NCI-H2029 (cell line): ENCODE measurements at regions not wholly inside any gene's neighbourhood (a gene's known extent, or its start where the extent isn't known, plus 50 kb on each side); places are given as distances from the start of the nearest gene placed in this dataset.

Source experiments
- DNase-seq: peaks from one replicate; lab custom pipeline; 2025; lab: John Stamatoyannopoulos, UW

DNA sequence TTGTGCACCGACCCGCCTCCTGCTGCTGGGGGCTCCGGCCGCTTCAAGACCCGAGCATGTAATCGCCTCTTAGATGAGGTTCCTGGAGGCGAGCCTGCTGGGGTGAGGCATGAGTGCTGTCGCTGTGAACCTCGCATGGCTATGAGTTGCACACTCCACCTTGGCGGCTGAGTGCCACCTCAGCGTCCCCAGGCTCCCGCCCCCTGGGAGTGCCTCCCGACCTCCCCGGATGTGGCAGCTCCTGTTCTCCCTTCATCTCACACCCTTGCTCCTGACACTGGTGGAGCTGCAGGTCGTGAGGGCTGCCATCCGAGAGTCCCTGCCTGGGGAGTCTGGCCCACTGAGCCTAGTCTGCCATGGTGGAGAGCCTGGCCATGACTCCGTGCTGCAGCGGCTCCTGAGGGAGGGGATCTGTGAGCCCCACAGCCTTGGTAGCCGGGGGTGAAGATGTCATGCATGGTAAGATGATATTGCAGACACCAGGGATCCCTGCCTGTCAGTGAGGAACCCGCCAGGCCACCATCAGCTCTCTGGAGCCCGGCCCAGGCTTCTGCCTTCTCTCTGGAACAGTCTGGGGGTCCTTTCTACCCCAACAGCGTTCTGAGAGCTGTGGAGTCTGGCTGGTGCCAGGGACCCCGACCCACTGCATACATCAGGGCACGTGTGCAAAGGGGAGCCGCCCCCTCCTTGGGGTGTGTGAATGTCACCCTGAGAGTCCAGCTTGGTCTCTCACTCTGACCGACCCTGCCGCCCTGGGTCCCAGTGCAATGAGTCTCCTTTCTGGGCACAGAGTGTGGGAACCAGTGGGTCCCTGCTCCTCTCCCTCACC lies 61.6 kb upstream of the HS6ST1 start:
- DNase-seq, result no peak

GRCh38 chr2:128380961-128381938 lies 62.6 kb upstream of the HS6ST1 start:
- DNase-seq, result peak; percentile 12

DNA sequence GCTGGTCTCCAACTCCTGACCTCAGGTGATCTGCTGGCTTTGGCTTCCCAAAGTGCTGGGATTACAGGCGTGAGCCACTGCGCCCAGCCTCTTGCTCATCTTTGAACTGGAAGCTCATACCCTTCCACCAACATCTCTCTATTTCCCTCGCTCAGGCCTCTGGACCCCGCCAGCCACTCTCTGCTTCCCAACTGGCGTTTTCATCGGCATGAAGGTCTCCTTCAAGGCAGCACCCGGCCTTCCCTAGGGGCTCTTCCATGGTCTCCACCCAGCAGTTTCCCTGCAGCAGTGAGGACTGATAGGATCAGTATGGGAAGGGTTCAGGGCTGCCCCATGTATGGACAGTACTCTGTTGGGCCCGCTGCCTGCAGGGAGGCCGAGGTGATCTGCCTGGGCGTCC lies 65.8 kb upstream of the HS6ST1 start:
- no peak for DNase-seq

GRCh38 chr2:128384956-128385355 lies 66.3 kb upstream of the HS6ST1 start:
- no peak for DNase-seq

- no peak for DNase-seq
Measured at GRCh38 chr2:128385365-128385764, 66.7 kb upstream of the HS6ST1 start.

GRCh38 chr2:128386066-128386465 lies 67.4 kb upstream of the HS6ST1 start:
- DNase-seq, result no peak

DNA sequence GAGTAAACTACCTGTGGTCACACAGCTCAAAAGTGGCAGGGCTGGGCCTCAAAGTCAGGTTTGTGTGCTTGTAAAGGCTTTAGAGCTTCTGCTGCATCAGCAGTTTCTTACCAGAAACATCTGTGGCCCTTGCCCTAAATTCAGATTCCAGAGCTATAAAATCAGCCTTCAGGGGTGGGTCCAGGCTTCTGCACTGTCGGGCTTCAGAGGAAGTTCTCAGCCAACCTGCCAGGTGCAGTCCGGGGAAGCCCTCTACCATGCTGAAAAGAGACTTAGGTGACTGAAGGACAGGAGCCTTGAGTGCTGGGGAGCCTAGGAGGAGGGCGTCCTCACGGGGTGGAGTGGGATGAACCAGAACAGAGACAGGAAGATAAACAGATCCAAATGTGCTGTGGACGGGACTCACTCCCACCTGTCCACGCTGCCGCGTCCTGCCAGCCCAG lies 69.9 kb upstream of the HS6ST1 start:
- no peak for DNase-seq

DNA sequence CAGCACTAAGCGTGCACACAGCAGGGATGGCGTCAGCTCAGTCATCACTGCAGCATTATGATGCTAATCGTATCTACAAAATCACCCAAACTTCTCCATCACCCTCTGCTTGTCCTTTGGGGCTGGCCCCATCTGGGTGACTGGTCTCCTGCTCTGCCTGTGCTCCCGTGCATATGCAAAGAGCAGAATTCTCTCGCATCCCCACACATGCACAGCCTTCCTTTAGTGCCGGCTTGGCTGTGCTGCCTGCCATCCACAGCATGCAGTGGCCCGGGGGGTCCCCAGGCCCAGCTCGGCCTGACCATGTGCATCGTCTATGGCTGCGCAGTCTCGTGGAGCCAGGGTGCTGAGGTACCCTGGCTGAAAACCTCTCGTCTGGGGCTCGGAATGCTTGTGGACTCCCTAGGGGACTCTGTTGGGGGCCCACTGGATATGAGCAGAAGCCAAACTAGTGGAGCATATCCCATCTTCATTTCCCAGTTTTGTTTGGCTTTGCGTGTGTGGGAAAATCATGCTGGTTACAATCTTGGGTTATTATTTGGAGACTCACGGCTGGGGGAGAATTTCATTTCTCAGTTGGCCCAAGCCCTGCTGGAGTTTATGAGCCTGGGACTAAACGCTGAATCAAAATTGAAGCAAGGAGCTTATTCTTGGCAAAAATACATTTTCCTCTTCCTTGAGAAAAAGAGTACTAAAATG lies 70.9 kb upstream of the HS6ST1 start:
- no peak for DNase-seq

- DNase-seq, result no peak
Measured at GRCh38 chr2:128390256-128390990, 71.8 kb upstream of the HS6ST1 start.

GRCh38 chr2:128390991-128391630 lies 72.4 kb upstream of the HS6ST1 start:
- DNase-seq, result no peak

DNA sequence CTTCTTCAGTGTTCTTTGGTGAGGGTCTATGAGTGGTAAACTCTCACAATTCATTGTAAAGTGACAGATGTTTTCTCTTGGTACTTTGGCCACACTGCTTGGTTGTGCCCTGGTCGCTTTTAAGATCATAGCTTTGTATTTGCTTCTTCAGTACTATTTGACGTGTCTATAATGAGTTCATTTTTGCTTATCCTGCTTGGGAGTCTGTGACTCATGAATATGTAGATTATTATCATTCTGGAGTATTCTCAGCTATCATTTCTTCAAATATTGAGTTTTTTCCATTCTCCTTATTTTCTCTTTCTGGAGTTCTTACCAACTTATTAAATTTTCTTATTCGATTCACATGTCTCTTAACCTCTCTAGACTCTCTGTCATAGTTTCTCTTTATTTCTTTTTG lies 73.0 kb upstream of the HS6ST1 start:
- no peak for DNase-seq

GRCh38 chr2:128392207-128392606 lies 73.5 kb upstream of the HS6ST1 start:
- DNase-seq, result no peak

DNA sequence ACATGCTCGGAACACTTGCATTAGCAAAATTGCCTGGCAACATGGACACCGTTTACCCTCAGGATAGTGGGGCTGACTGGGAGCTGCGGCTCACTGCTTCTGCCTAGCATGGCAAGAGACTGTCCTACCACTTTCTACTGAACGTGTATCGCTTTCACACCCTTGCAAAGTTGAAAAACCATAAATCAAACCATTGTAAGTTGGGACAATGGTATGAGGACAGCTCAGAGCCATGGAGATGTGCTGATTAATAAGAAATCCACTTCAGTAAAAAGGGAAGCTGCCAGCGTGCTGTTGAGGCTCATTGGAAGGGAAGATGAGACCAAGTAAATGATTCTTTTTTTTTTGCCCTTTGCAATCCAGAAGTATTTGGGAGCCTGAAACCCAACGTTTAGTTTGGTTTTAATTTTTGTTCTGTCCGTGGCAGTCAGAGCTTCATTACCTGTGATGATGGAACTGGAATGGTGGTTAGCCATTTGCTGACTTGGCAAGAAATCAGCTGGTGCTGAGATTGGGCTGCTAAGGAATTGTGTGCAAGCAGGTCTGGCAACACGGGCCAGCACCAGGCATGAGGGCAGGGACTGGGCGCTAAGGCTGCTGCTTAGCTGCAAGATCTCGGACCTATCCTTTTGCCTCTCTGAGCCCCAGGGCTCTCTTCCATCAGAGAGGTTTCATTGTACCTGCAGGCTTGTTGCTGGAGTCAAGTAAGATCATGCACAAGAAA lies 75.5 kb upstream of the HS6ST1 start:
- no peak for DNase-seq

- DNase-seq, result no peak
Measured at GRCh38 chr2:128395196-128395595, 76.5 kb upstream of the HS6ST1 start.

- DNase-seq, result peak; percentile 24
Measured at GRCh38 chr2:128395640-128396499, 77.2 kb upstream of the HS6ST1 start.

- DNase-seq, result no peak
Measured at GRCh38 chr2:128396500-128396891, 77.8 kb upstream of the HS6ST1 start.

DNA sequence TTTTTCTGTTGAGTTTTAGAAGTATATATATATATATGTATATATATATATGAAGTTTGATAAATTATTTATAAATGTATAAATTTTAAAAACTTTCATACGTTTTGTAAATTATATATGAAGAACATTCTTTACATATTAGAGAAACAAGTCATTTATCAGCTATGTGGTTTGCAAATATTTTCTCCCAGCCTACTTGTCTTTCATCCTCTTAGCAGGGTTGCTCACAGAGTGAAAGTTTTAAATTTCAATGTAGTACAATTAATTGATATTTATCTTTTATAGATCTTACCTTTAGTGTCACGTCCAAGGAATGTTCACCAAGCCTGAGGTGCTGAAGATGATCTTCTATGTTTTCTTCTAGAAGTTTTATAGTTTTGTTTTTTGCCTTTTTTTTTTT lies 78.3 kb upstream of the HS6ST1 start:
- DNase-seq, result no peak

- DNase-seq, result no peak
Measured at GRCh38 chr2:128399256-128399655, 80.6 kb upstream of the HS6ST1 start.

- DNase-seq, result no peak
Measured at GRCh38 chr2:128399690-128400291, 81.1 kb upstream of the HS6ST1 start.
